ENCODE measurements at regions not wholly inside any gene's neighbourhood (a gene's known extent, or its start where the extent isn't known, plus 50 kb on each side); places are given as distances from the start of the nearest gene placed in this dataset.
"Not testable (repeated sequence)": the region's sequence is repeated elsewhere in the genome, so short reads cannot be mapped to it uniquely, and the experiment has no call there.

GRCh38 chr1:25019337-25020172 is 89.5 kb upstream of the RUNX3 start:
- DNase-seq = no peak

GRCh38 chr1:25018943-25019336 is 88.9 kb upstream of the RUNX3 start:
- DNase-seq = no peak

DNA sequence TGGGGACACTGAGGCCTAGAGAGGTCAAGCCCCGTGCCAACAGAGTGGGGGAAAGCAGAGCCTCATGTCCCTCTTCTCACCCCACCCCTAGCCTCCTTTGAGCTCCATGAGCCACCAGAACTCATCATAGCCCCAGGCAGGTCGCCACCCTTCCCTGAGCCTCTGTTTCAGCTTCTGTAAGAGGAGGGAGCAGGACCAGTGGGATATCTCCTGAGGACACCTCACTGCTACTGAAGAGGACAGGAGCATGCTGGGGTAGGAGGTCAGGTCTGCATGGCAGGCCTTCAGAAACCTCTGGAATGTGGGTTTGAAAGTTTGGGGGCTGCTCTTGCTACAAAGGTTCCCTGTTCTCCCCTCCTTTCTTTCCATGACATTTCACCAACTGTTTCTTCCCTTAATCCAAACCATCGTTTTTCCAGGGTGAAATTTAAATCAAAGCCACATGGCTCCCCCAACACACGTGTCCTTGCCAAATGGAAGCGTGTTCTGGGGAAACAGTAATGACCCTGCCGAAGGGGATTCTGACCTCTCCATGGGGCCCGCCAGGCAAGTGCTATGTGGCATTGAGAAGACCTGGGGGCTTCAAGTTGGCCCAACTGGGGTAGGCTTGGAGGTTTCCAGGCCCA is 88.1 kb upstream of the RUNX3 start:
- DNase-seq = no peak

DNA sequence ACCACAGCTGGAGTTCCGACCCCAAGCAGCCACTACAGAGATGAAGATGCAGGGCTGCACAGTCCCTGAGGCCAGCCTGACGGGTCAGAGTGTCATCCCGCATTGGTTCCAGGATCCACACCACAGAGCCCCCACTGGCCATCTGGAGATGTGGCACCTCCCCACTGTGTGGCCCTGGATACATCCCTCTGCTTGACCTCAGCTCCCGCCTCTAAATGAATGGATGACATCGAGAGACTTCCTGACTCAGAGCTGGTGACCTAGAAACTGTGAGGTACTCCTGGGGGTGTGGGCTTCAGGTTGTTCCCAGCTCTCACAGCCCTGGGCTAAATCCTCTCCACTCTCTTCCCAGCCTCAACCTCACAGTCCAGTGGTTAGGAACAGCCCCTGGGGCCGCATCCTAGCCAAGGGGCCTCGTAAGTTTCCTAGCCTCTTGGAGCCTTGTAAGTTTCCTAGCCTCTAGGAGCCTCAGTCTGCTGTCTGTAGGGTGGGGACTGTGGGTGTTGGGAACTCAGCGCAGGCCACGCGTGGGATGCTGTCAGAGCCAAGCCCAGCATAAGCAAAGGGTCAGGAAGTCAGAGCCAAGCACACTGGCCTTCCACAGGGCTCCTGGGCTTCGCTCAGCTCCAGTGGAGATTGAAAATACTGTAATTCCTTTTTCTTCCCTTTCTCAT is 87.5 kb upstream of the RUNX3 start:
- DNase-seq = no peak

DNA sequence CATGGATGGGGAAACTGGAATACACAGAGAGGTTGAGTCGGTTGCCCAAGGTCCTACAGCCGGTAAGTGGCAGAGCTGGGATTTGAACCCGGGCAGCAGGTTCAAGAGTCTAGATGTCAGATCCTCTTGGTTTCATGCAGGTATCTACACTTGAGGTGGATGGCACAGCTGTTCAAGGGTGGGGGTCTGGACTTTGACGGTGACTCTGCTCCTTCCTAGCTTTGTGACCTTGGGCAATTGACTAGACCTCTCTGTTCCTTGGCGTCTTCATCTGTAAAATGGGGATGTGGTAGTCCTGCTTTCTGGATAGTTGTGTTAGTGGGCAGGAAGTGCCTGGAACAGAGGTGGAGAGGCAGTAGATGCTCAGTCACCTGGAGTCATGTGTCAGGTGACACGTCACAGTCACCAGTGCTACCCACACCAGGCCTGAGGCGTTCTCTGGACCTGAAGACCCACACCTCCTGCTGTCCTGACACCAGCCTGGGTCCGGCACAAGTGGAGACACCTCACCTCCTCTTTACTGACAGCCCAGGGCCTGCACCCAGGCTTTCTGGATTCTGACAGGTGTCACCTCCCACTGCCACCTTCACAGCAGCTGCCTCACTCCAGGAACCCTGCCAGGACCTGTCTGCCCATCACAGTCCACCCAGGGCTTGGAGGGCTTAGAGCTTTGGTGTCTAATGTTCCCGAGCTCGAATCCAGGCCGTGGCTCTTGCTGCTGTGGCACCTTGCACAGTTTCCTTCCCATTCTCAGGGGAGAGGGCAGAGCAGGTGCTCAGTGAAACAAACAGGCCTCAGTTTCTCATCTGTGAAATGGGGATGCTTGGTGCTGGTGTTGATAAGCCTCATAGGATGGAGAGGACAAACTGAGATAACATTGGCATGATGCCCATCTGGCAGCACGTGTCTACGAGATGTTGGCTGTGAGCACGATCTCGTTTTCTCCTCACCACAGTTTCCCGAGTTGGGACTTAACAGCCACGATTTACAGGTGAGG is 83.2 kb upstream of the RUNX3 start:
- no peak for DNase-seq

DNA sequence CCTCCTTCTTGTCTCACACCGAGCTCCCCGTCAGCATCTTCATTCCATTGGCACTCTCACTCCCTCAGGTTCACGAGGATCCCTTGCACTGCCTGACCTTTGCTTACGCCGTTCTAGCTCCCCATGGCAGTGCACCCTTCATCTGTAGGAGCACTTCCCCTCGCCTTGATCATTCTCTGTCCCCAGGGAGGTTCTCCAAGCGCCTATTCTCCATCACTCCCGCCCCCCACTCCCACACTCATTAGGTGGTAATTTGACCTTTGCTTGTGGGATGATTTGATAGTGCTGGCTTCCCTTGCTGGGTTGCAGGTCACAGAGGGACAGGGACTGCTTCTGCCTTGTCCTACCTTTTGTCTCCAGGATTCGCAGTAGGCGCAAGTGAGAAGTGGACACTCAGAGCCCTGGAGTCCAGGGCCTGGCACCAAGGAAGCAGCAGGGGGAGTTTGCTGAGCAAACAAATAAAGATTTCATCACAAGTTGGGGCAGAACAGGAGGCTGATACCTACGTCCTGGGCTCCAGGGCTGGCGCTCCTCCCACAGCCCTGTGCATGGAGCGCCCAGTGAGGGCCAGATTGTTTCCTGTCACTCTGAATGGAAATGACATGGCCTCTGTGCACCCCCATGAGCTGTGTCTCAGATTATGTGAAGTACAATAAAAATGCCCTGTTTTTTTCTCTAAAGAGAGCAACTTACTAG is 82.0 kb upstream of the RUNX3 start:
- no peak for DNase-seq

DNA sequence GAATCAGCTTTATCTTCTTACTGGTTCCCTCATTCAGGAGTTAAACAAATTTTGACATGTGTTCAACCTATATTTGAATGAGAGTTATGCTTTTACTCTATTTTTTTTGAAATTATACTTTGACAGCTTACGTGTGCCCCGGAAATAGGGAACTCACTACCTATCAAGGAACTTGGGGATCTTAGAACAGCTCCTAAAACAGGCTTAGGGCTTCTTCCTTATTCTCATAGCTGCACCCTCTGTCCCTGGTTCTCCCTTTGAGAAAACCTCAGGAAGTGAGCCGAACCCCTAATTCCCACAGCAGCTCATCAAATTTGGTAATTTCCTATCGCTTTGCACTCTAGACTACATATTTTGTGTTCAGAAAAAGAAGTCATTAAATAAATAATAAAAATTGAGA is 81.2 kb upstream of the RUNX3 start:
- no peak for DNase-seq

- DNase-seq = no peak
These were observed 79.7 kb upstream of the RUNX3 start for GRCh38 chr1:25009671-25010262.

- DNase-seq = no peak
These were observed 78.1 kb upstream of the RUNX3 start for GRCh38 chr1:25008192-25008485.

DNA sequence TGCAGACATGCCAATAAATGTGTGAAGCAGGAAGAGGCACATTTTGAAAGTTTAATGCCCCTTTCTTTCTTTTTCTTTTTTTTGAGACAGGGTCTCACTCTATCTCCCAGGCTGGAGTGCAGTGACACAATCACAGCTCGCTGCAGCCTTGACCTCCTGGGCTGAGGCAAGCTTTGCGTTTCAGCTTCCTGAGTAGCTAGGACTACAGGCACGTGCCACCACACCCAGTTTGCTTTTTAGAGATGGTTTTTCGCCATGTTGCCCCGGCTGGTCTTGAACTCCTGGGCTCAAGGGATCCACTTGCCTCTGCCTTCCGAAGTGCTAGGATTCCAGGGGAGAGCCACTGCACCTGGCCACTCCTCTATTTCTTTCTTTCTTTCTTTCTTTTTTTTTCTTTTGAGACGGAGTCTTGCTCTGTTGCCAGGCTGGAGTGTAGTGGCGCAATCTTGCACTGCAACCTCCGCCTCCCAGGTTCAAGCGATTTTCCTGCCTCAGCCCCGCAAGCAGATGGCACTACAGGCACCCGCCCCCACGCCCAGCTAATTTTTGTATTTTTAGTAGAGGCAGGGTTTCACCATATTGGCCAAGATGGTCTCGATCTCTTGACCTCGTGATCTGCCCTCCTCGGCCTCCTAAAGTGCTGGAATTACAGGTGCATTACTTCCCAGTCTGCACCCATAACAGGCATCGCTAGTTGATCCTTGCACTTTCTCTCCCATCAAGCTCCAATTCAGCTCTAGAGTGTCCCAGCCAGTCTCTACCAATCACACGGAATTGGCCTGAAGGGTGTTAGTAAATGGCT is 77.5 kb upstream of the RUNX3 start:
- not testable (repeated sequence) for DNase-seq

DNA sequence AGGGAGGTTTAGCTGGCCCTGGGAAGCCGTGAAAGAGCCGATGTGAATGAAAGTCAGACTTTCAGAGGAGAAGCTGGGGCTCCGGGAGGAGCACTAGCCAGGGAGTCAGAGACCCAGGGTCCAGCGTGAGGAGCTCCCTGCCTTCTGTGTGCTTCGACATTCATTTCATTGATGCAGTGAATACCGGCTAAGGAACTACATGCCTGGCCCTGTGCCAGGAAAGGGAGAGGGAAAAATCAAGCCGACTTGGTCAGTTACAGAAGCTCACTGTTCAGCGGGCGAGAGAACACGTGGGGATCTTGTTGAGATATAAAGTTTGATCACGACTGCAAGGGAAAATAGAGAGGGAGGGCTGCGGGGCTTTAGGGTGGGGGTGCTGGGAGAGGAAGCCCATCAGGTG is 76.7 kb upstream of the RUNX3 start:
- DNase-seq = no peak

DNA sequence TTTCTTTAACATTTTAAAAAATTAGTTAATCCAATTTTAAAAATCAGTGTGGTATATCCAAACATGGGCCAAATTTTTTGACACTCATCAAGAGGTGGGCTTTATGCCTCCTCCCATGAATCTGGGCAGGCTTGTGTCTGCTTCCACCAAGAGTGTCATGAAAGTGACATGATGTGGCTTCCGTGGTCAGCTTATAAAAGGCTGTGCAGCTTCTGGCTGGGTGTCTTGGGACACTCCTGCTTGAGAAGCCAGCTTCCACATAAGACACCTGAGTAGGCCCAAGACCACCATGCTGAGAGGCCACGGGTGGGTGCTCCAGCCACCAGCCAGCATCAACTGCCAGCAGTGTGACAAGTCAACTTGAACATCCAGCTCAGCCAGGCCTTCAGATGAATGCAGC is 74.3 kb upstream of the RUNX3 start:
- DNase-seq = no peak

GRCh38 chr1:25003457-25004190 is 73.5 kb upstream of the RUNX3 start:
- DNase-seq = no peak

- no peak for DNase-seq
These were observed 72.9 kb upstream of the RUNX3 start for GRCh38 chr1:25003000-25003399.

DNA sequence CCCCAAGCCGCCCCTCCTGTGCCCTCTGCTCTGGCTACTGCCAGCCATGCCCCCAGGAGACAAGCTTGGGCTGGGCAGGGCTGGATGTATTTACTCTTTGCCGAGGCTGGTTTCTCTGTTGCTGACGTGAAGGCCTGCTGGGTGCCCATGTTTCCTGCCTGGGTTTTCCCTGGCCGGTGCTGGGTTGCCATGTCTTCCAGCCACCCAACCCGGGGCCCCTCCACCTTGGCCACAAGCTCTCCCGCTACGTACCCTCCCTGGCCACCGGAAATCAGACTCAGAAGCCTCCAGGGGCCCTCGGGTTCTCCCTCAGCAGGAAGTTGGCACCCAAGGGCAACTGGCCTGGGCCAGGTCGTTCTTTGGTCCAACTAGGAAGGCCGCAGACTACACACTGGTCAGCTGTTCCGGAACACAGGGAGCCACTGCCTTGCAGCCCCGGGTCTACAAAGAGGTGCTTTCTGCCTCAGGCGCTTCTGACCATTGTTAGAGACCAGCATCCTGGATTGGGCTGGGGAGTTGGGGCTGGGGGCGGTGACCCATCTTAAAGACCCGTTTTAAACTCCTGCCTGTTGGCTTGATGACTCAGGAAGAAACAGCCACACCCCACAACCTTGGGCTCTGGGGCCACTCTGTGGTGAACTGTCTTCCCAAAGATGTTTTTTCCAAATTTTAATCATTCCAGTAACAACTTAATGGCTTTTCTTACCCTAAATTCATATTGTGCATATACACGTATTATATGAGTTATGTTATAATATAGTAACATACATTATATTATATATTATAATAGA is 71.2 kb upstream of the RUNX3 start:
- DNase-seq = no peak

DNA sequence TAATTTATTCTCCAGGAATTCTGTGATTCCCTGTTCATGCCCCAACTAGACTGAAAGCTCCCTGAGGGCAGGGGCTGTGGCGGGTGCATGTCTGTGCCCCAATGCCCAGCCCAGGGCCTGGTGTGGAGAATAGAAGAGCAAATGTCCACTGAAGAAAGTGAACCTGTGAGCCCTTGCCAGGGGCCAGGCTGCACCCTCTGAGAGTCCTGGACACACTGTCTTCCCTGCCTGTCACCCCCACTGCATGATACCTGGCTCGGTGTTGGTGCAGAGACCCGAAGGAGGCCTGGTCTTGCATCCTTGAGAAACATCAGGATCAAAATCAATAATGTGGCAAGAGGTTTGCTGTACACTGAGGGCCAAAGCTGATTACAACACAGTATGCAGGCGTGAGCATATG is 69.8 kb upstream of the RUNX3 start:
- DNase-seq = no peak

- no peak for DNase-seq
These were observed 69.3 kb upstream of the RUNX3 start for GRCh38 chr1:24999426-24999825.

DNA sequence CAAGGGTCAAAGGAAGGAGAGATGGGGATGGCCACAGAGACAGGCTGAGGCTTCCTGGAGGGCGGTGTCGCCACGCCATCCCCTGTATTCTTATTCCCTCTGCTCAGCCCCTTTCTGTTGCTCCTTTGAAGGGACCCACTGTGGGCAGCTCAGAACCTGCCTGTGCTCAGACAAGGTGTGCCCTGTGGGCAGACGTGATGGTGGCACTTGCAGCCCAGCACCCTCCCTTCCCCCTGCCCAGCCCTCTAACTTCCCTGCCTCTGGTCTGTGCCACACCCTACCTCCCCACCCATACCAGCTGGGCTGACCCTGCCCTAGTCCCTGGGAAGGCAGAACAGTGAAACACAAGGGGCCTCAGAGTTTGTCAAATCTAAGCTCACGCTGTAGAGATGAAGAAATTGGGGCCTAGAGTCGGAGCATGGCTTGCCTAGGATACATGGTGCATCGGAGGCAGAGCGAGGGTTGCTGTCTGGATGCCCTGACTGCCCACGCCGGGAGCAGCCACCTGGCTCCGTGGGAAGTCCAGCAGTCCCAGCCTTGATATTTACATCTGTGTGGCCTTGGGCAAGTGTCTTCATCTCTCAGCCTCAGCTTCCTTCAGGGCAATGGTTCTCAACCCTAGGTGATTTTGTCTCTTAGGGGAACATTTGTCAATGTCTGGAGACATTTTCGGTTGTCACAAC is 68.6 kb upstream of the RUNX3 start:
- DNase-seq = no peak
